Neural progenitor cell (in vitro differentiated cells): ENCODE measurements at regions not wholly inside any gene's neighbourhood (a gene's known extent, or its start where the extent isn't known, plus 50 kb on each side); places are given as distances from the start of the nearest gene placed in this dataset.
"Not testable (repeated sequence)": the region's sequence is repeated elsewhere in the genome, so short reads cannot be mapped to it uniquely, and the experiment has no call there.

Experiments used
- DNase-seq: peaks from one replicate; pipeline ENCODE4 v3.0.0-alpha.2; 2016; ENCODE audit warnings: low spot score
- H2AFZ ChIP-seq: fragments of 200-600 bp; sonication (generic); replicated peaks from 2 replicates; pipeline ENCODE4 v1.6.1; 2016; ENCODE audit warnings: antibody characterized with exemption
- H3F3A ChIP-seq: fragments of 200-600 bp; sonication (generic); 2 replicates; pipeline ENCODE4 v1.6.1; 2016; ENCODE audit warnings: antibody characterized with exemption, low read depth
- H3K27ac ChIP-seq: fragments of 200-600 bp; sonication (generic); 2 replicates; pipeline ENCODE4 v1.5.1; 2016; ENCODE audit warnings: mild to moderate bottlenecking
- H3K27me3 ChIP-seq: fragments of 200-600 bp; sonication (generic); 2 replicates; pipeline ENCODE4 v1.6.1; 2016; ENCODE audit warnings: mild to moderate bottlenecking, moderate library complexity
- H3K36me3 ChIP-seq: fragments of 200-600 bp; sonication (generic); 2 replicates; pipeline ENCODE4 v1.5.1; 2016
- H3K4me1 ChIP-seq: fragments of 200-600 bp; sonication (generic); 2 replicates; pipeline ENCODE4 v1.6.1; 2016; ENCODE audit warnings: mixed run types
- H3K4me2 ChIP-seq: fragments of 200-600 bp; sonication (generic); 2 replicates; pipeline ENCODE4 v1.6.1; 2016
- H3K4me3 ChIP-seq: fragments of 200-600 bp; sonication (generic); 2 replicates; pipeline ENCODE4 v1.5.1; 2016
- H3K79me2 ChIP-seq: fragments of 200-600 bp; sonication (generic); 2 replicates; pipeline ENCODE4 v1.6.1; 2016; ENCODE audit warnings: low read depth
- H3K9ac ChIP-seq: fragments of 200-600 bp; sonication (generic); 2 replicates; pipeline ENCODE4 v1.6.1; 2016
- H3K9me3 ChIP-seq: fragments of 200-600 bp; sonication (generic); 2 replicates; pipeline ENCODE4 v1.5.1; 2016; ENCODE audit warnings: low read depth
- H4K20me1 ChIP-seq: fragments of 200-600 bp; sonication (generic); 2 replicates; pipeline ENCODE4 v1.6.1; 2016; ENCODE audit warnings: low read depth
- H3K27ac Mint-ChIP-seq: 3 replicates; pipeline ENCODE4 v1.8.0; 2021; ENCODE audit warnings: mixed read lengths
- H3K27me3 Mint-ChIP-seq: 2 replicates; pipeline ENCODE4 v1.8.0; 2022; ENCODE audit warnings: low read depth, mild to moderate bottlenecking, inconsistent platforms, moderate library complexity, mixed read lengths; ENCODE audit not compliant: insufficient read depth
- H3K36me3 Mint-ChIP-seq: 3 replicates; pipeline ENCODE4 v1.8.0; 2021; ENCODE audit warnings: mixed read lengths
- H3K4me1 Mint-ChIP-seq: 3 replicates; pipeline ENCODE4 v1.8.0; 2021; ENCODE audit warnings: mixed read lengths
- H3K4me3 Mint-ChIP-seq: 3 replicates; pipeline ENCODE4 v1.8.0; 2021; ENCODE audit warnings: mild to moderate bottlenecking, moderate library complexity, mixed read lengths
- H3K9me3 Mint-ChIP-seq: 3 replicates; pipeline ENCODE4 v1.8.0; 2020; ENCODE audit warnings: mixed read lengths
- EZH2 ChIP-seq: fragments of 200-600 bp; sonication (generic); IDR thresholded peaks from 2 replicates; pipeline ENCODE4 v1.6.1; 2017; ENCODE audit warnings: antibody characterized with exemption, mild to moderate bottlenecking, moderate library complexity
- EZH2phosphoT487 ChIP-seq: fragments of 200-600 bp; sonication (generic); IDR thresholded peaks from 2 replicates; pipeline ENCODE4 v1.6.1; 2017; ENCODE audit warnings: antibody characterized with exemption
- TF ChIP-seq, protein P1 (sequence below): fragments of 200-600 bp; sonication (generic); IDR thresholded peaks from 2 replicates; pipeline ENCODE4 v1.5.1; 2017; ENCODE audit warnings: antibody characterized with exemption, mild to moderate bottlenecking

DNA sequence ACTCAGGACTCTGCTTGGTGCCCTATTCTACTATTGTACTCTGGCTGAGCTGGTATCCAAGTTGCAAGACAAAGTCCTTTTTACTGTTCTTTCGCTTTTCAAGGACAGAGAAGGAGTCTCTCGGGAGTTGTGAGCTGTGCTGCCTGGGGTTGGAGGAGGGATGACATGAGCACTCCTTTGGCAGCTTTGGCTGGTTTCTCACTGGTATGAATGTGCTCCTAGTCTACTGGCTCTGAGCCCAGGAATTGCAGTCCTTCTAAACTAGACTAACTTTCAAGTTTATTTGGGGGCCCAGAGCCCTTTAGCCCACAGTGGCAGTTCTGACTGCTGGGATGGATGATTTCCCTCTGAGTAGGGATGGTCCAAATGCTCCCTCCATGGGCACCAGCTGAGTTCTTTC, 997.1 kb downstream of the RAB28 start:
- no peaks in the 10 kb centered on the region for H3K9me3 ChIP-seq
- H3K4me2 ChIP-seq = no peak overlapping the region
- Mint-ChIP-seq H3K27me3 (no peaks in the 10 kb centered on the region), H3K9me3 (no peaks in the 10 kb centered on the region), H3K4me1 (no peaks in the 10 kb centered on the region), H3K27ac (no peak overlapping the region), H3K4me3 (no peak overlapping the region), H3K36me3 (no peaks in the 10 kb centered on the region)
- no peak for DNase-seq
- H3K79me2 ChIP-seq = no peaks in the 10 kb centered on the region
- no peak overlapping the region for H2AFZ ChIP-seq
- peaks cover 10% of the 10 kb centered on the region for H3K4me1 ChIP-seq
- TF ChIP-seq EZH2phosphoT487 = no peak
- no peak for TF ChIP-seq EZH2
- TF ChIP-seq, protein P1, sequence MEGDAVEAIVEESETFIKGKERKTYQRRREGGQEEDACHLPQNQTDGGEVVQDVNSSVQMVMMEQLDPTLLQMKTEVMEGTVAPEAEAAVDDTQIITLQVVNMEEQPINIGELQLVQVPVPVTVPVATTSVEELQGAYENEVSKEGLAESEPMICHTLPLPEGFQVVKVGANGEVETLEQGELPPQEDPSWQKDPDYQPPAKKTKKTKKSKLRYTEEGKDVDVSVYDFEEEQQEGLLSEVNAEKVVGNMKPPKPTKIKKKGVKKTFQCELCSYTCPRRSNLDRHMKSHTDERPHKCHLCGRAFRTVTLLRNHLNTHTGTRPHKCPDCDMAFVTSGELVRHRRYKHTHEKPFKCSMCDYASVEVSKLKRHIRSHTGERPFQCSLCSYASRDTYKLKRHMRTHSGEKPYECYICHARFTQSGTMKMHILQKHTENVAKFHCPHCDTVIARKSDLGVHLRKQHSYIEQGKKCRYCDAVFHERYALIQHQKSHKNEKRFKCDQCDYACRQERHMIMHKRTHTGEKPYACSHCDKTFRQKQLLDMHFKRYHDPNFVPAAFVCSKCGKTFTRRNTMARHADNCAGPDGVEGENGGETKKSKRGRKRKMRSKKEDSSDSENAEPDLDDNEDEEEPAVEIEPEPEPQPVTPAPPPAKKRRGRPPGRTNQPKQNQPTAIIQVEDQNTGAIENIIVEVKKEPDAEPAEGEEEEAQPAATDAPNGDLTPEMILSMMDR = no peak
- H3K36me3 ChIP-seq = no peaks in the 10 kb centered on the region
- no peak overlapping the region for H3K4me3 ChIP-seq
- H3K27ac ChIP-seq = no peak overlapping the region
- no peak overlapping the region for H3K9ac ChIP-seq
- no peaks in the 10 kb centered on the region for H4K20me1 ChIP-seq
- no peaks in the 10 kb centered on the region for H3K27me3 ChIP-seq
- no peaks in the 10 kb centered on the region for H3F3A ChIP-seq

DNA sequence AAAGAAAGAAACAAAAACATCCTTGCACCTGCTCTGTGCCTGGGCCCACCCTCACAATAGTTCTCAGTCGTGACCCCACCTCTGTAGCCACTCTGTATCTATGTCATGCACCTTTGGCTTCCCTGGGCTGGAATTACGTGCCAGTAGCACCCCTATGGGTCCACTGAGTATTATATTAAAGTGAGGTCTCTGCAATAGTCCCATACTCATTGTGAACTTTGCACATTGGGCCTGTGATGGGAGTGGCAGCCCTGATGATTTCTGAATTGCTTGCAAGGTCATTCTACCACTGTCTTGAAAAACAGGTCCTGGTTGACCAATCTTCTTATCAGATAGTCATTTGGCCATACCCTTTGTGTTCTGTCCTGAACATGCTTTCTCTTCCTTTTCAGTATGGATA, 1012.1 kb downstream of the RAB28 start:
- Mint-ChIP-seq H3K36me3 (no peaks in the 10 kb centered on the region), H3K9me3 (no peaks in the 10 kb centered on the region), H3K27me3 (no peaks in the 10 kb centered on the region), H3K4me1 (peaks cover 5% of the 10 kb centered on the region), H3K27ac (no peak overlapping the region), H3K4me3 (no peak overlapping the region)
- H3K4me1 ChIP-seq = no peaks in the 10 kb centered on the region
- no peaks in the 10 kb centered on the region for H3F3A ChIP-seq
- no peaks in the 10 kb centered on the region for H3K36me3 ChIP-seq
- H4K20me1 ChIP-seq = no peaks in the 10 kb centered on the region
- no peak overlapping the region for H3K9ac ChIP-seq
- TF ChIP-seq, protein P1 = no peak
- TF ChIP-seq EZH2 (no peak), EZH2phosphoT487 (no peak)
- no peak overlapping the region for H2AFZ ChIP-seq
- H3K27ac ChIP-seq = no peak overlapping the region
- no peak overlapping the region for H3K4me3 ChIP-seq
- H3K27me3 ChIP-seq = no peaks in the 10 kb centered on the region
- no peaks in the 10 kb centered on the region for H3K9me3 ChIP-seq
- no peaks in the 10 kb centered on the region for H3K79me2 ChIP-seq
- no peak for DNase-seq
- H3K4me2 ChIP-seq = no peak overlapping the region

DNA sequence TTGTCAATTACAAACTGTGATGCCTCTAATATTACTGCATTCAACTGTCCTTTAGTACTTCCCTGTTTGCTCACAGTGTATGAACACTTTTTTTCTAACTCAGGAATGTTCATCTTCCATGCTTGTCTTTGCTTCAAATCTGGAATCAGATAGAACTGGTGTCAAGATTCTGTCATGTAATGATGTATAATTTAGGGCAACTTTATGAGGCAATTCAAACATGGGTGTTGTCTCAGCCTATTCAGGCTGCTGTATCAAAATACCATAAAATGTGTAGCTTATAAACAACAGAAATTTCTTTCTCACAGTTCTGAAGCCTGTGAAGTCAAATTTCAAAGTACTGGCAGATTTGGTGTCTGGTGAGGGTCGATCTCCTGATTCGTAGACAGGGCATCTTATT, 1012.9 kb downstream of the RAB28 start:
- H3K36me3 ChIP-seq = no peaks in the 10 kb centered on the region
- no peaks in the 10 kb centered on the region for H3K36me3 Mint-ChIP-seq
- no peaks in the 10 kb centered on the region for H3F3A ChIP-seq
- no peaks in the 10 kb centered on the region for H3K27me3 Mint-ChIP-seq
- TF ChIP-seq, protein P1 = no peak
- TF ChIP-seq EZH2 (no peak), EZH2phosphoT487 (no peak)
- no peak overlapping the region for H3K4me2 ChIP-seq
- no peak overlapping the region for H3K4me3 Mint-ChIP-seq
- no peaks in the 10 kb centered on the region for H4K20me1 ChIP-seq
- no peak overlapping the region for H3K4me3 ChIP-seq
- no peaks in the 10 kb centered on the region for H3K27me3 ChIP-seq
- no peak overlapping the region for H2AFZ ChIP-seq
- DNase-seq = no peak
- peaks cover 5% of the 10 kb centered on the region for H3K4me1 Mint-ChIP-seq
- H3K4me1 ChIP-seq = no peaks in the 10 kb centered on the region
- no peak overlapping the region for H3K27ac ChIP-seq
- H3K9me3 ChIP-seq = no peaks in the 10 kb centered on the region
- no peak overlapping the region for H3K9ac ChIP-seq
- no peak overlapping the region for H3K27ac Mint-ChIP-seq
- H3K79me2 ChIP-seq = no peaks in the 10 kb centered on the region
- no peaks in the 10 kb centered on the region for H3K9me3 Mint-ChIP-seq

DNA sequence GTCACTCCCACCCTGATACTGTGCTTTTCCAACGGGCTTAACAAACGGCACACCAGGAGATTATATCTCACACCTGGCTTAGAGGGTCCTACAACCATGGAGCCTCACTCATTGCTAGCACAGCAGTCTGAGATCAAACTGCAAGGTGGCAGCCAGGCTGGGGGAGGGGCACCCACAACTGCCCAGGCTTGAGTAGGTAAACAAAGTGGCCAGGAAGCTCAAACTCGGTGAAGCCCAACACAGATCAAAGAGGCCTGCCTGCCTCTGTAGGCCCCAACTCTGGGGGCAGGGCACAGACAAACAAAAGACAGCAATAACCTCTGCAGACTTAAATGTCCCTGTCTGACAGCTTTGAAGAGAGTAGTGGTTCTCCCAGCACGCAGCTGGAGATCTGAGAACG, 1022.6 kb downstream of the RAB28 start:
- not testable (repeated sequence) for H3K27me3 Mint-ChIP-seq, H3K4me3 ChIP-seq, H3K9me3 Mint-ChIP-seq, H3K79me2 ChIP-seq, H3K36me3 ChIP-seq, H3K27ac ChIP-seq, H3K27ac Mint-ChIP-seq, H3K36me3 Mint-ChIP-seq, H3K4me1 Mint-ChIP-seq, H3K4me1 ChIP-seq, H2AFZ ChIP-seq, DNase-seq, H4K20me1 ChIP-seq, H3K9ac ChIP-seq, H3K4me2 ChIP-seq, H3K27me3 ChIP-seq, H3K4me3 Mint-ChIP-seq, H3K9me3 ChIP-seq, H3F3A ChIP-seq
